Trophoblast cell (in vitro differentiated cells and primary cell): ENCODE measurements at regions not wholly inside any gene's neighbourhood (a gene's known extent, or its start where the extent isn't known, plus 50 kb on each side); places are given as distances from the start of the nearest gene placed in this dataset.

Experiments used
- DNase-seq, 2 donors: peaks; one replicate each; pipeline ENCODE4 v3.0.0-alpha.2; 2016
- H2AFZ ChIP-seq: 2 replicates; pipeline ENCODE4 v1.6.1; 2013; ENCODE audit warnings: low read length, moderate library complexity, mild to moderate bottlenecking; ENCODE audit not compliant: insufficient read depth, poor library complexity
- H2AK5ac ChIP-seq: 2 replicates; pipeline ENCODE4 v1.6.1; 2013; ENCODE audit warnings: mild to moderate bottlenecking, low read length
- H2BK120ac ChIP-seq: 2 replicates; pipeline ENCODE4 v1.6.1; 2013; ENCODE audit warnings: low read length, mild to moderate bottlenecking, moderate library complexity; ENCODE audit not compliant: insufficient read depth, poor library complexity
- H2BK12ac ChIP-seq: 2 replicates; pipeline ENCODE4 v1.6.1; 2013; ENCODE audit warnings: mild to moderate bottlenecking, low read length, moderate library complexity
- H2BK5ac ChIP-seq: 2 replicates; pipeline ENCODE4 v1.6.1; 2013; ENCODE audit warnings: low read length, low read depth, moderate library complexity, mild to moderate bottlenecking; ENCODE audit not compliant: poor library complexity
- H3K14ac ChIP-seq: 2 replicates; pipeline ENCODE4 v1.6.1; 2013; ENCODE audit warnings: mild to moderate bottlenecking, low read length
- H3K18ac ChIP-seq: 2 replicates; pipeline ENCODE4 v1.6.1; 2013; ENCODE audit warnings: mild to moderate bottlenecking, low read length
- H3K23ac ChIP-seq: 2 replicates; pipeline ENCODE4 v1.6.1; 2013; ENCODE audit warnings: low read length
- H3K27ac ChIP-seq: 2 replicates; pipeline ENCODE4 v1.5.1; 2013; ENCODE audit warnings: low read depth, mild to moderate bottlenecking, inconsistent platforms, low read length, moderate library complexity
- H3K27me3 ChIP-seq: 2 replicates; pipeline ENCODE4 v1.6.1; 2013; ENCODE audit warnings: inconsistent platforms, mild to moderate bottlenecking, low read length, moderate library complexity; ENCODE audit not compliant: insufficient read depth
- H3K36me3 ChIP-seq, 2 experiments: 1 replicate in 1 of 2; 2 replicates in 1 of 2; pipeline ENCODE4 v1.6.1; 2013; ENCODE audit warnings: low read length in 2 of 2, mild to moderate bottlenecking in 2 of 2, moderate library complexity in 1 of 2; ENCODE audit not compliant: insufficient read depth in 2 of 2, control insufficient read depth in 1 of 2
- H3K4ac ChIP-seq: 2 replicates; pipeline ENCODE4 v1.6.1; 2013; ENCODE audit warnings: low read depth, mild to moderate bottlenecking, low read length, moderate library complexity
- H3K4me1 ChIP-seq, 2 experiments: 1 replicate in 1 of 2; 2 replicates in 1 of 2; pipeline ENCODE4 v1.6.1; 2013; ENCODE audit warnings: low read length in 2 of 2, mild to moderate bottlenecking in 2 of 2, moderate library complexity in 1 of 2; ENCODE audit not compliant: insufficient read depth in 2 of 2, control insufficient read depth in 1 of 2
- H3K4me2 ChIP-seq: 2 replicates; pipeline ENCODE4 v1.6.1; 2013; ENCODE audit warnings: inconsistent platforms, mild to moderate bottlenecking, low read length, moderate library complexity
- H3K4me3 ChIP-seq: 2 replicates; pipeline ENCODE4 v1.5.1; 2013; ENCODE audit warnings: mild to moderate bottlenecking, low read depth, low read length, inconsistent platforms
- H3K79me1 ChIP-seq: one replicate; pipeline ENCODE4 v1.6.1; 2013; ENCODE audit warnings: low read length
- H3K79me2 ChIP-seq: 2 replicates; pipeline ENCODE4 v1.6.1; 2013; ENCODE audit warnings: low read length, mild to moderate bottlenecking; ENCODE audit not compliant: control insufficient read depth, insufficient read depth, poor library complexity
- H3K9ac ChIP-seq: 2 replicates; pipeline ENCODE4 v1.6.1; 2013; ENCODE audit warnings: mild to moderate bottlenecking, low read length
- H3K9me3 ChIP-seq: 2 replicates; pipeline ENCODE4 v1.6.1; 2013; ENCODE audit warnings: low read depth, mild to moderate bottlenecking, control low read depth, inconsistent platforms, low read length; ENCODE audit not compliant: insufficient read depth
- H4K12ac ChIP-seq: 2 replicates; pipeline ENCODE4 v1.6.1; 2013; ENCODE audit warnings: low read depth, mild to moderate bottlenecking, low read length, moderate library complexity
- H4K8ac ChIP-seq: 2 replicates; pipeline ENCODE4 v1.6.1; 2013; ENCODE audit warnings: low read depth, mild to moderate bottlenecking, low read length, moderate library complexity
- H4K91ac ChIP-seq: one replicate; pipeline ENCODE4 v1.6.1; 2013; ENCODE audit warnings: low read depth, mild to moderate bottlenecking, low read length, moderate library complexity
- WGBS: extraction: QIAGEN DNeasy Blood & Tissue Kit; methylation state at CpG from one replicate; pipeline ENCODE4 v1.1.7; 2013; ENCODE audit warnings: missing lambda C conversion rate; ENCODE audit not compliant: insufficient read length, insufficient coverage; ENCODE audit errors: extremely low coverage; 5-methylcytosine and 5-hydroxymethylcytosine counted together

- H2AFZ ChIP-seq: no peak overlapping the region
- H3K27me3 ChIP-seq: no peaks in the 10 kb centered on the region
- H2AK5ac ChIP-seq: no peak overlapping the region
- no peak overlapping the region for H4K91ac ChIP-seq
- WGBS: no CpG with 5 or more reads among the region's 1 CpG
- no peak overlapping the region for H3K9ac ChIP-seq
- H3K14ac ChIP-seq: no peak overlapping the region
- H4K8ac ChIP-seq: no peak overlapping the region
- H3K4me1 ChIP-seq: peaks cover 3 to 5% of the 10 kb centered on the region in 2 experiments
- no peak overlapping the region for H3K18ac ChIP-seq
- no peak for DNase-seq
- H3K23ac ChIP-seq: no peak overlapping the region
- H2BK5ac ChIP-seq: no peak overlapping the region
- no peaks in the 10 kb centered on the region for H3K79me2 ChIP-seq
- no peak overlapping the region for H3K4me3 ChIP-seq
- no peak overlapping the region for H3K27ac ChIP-seq
- no peak overlapping the region for H4K12ac ChIP-seq
- H2BK12ac ChIP-seq: no peak overlapping the region
- H3K9me3 ChIP-seq: peaks cover 10% of the 10 kb centered on the region
- H3K36me3 ChIP-seq: no peaks in the 10 kb centered on the region
- H3K79me1 ChIP-seq: peaks cover 3% of the 10 kb centered on the region
- H3K4ac ChIP-seq: no peak overlapping the region
- H2BK120ac ChIP-seq: no peak overlapping the region
- H3K4me2 ChIP-seq: no peak overlapping the region
Measured at GRCh38 chr2:145961846-145962245, 1441.9 kb upstream of the ZEB2 start.

DNA sequence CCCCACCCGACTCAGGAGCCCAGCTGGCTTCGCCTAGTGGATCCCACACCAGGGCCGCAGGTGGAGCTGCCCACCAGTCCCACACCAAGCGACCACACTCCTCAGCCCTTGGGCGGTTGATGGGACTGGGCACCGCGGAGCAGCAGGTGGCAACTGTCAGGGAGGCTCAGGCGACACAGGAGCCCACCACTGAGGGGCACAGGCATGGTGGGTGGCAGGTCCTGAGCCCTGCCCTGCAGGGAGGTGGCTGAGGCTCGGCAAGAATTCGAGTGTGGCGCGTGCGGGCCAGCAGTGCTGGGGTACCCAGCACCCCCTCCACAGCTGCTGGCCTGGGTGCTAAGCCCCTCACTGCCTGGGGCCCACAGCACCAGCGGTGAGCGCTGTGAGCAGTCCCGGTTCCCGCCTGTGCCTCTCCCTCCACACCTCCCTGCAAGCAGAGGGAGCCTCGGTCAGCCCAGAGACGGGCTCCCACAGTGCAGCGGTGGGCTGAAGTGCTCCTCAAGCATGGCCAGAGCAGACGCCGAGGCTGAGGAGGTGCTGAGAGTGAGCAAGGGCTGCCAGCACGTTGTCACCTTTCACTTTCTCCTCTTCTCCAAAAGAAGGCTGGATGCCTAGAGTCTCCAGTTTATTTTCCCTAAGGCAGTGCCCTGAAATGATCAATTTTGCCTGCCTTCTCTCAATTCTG lies 1440.7 kb upstream of the ZEB2 start:
- peaks cover 10% of the 10 kb centered on the region for H3K9me3 ChIP-seq
- WGBS: no CpG with 5 or more reads among the region's 23 CpGs
- no peak overlapping the region for H3K18ac ChIP-seq
- no peak overlapping the region for H4K8ac ChIP-seq
- H3K14ac ChIP-seq: no peak overlapping the region
- no peak for DNase-seq
- H2AK5ac ChIP-seq: no peak overlapping the region
- no peaks in the 10 kb centered on the region for H3K79me2 ChIP-seq
- H3K36me3 ChIP-seq: no peaks in the 10 kb centered on the region
- no peak overlapping the region for H2BK12ac ChIP-seq
- no peak overlapping the region for H3K4me2 ChIP-seq
- H3K27ac ChIP-seq: no peak overlapping the region
- H3K23ac ChIP-seq: no peak overlapping the region
- H3K4me1 ChIP-seq: peaks cover 3 to 5% of the 10 kb centered on the region in 2 experiments
- H3K27me3 ChIP-seq: no peaks in the 10 kb centered on the region
- no peak overlapping the region for H2BK5ac ChIP-seq
- no peak overlapping the region for H3K9ac ChIP-seq
- H3K4ac ChIP-seq: no peak overlapping the region
- H3K4me3 ChIP-seq: peak overlapping the region; percentile 43
- peaks cover 3% of the 10 kb centered on the region for H3K79me1 ChIP-seq
- no peak overlapping the region for H2AFZ ChIP-seq
- H2BK120ac ChIP-seq: no peak overlapping the region
- H4K12ac ChIP-seq: no peak overlapping the region
- no peak overlapping the region for H4K91ac ChIP-seq

GRCh38 chr2:145958611-145959010 lies 1438.7 kb upstream of the ZEB2 start:
- H3K9me3 ChIP-seq: peaks cover 10% of the 10 kb centered on the region
- peaks cover 3 to 5% of the 10 kb centered on the region in 2 experiments for H3K4me1 ChIP-seq
- no peak overlapping the region for H3K4me3 ChIP-seq
- H4K91ac ChIP-seq: no peak overlapping the region
- H2AFZ ChIP-seq: no peak overlapping the region
- no peak overlapping the region for H3K18ac ChIP-seq
- H3K9ac ChIP-seq: no peak overlapping the region
- WGBS: no CpG with 5 or more reads among the region's 4 CpGs
- no peak overlapping the region for H3K4ac ChIP-seq
- H4K8ac ChIP-seq: no peak overlapping the region
- no peak overlapping the region for H3K23ac ChIP-seq
- DNase-seq: no peak
- no peak overlapping the region for H3K4me2 ChIP-seq
- H2AK5ac ChIP-seq: no peak overlapping the region
- H2BK5ac ChIP-seq: no peak overlapping the region
- H3K36me3 ChIP-seq: no peaks in the 10 kb centered on the region
- H3K27me3 ChIP-seq: no peaks in the 10 kb centered on the region
- H4K12ac ChIP-seq: no peak overlapping the region
- H2BK12ac ChIP-seq: no peak overlapping the region
- no peak overlapping the region for H2BK120ac ChIP-seq
- peak overlapping the region; percentile 39 for H3K27ac ChIP-seq
- H3K79me1 ChIP-seq: peaks cover 3% of the 10 kb centered on the region
- H3K14ac ChIP-seq: no peak overlapping the region
- no peaks in the 10 kb centered on the region for H3K79me2 ChIP-seq

GRCh38 chr2:145957929-145958328 lies 1438.0 kb upstream of the ZEB2 start:
- Histone ChIP-seq H3K14ac (no peak overlapping the region), H3K4ac (no peak overlapping the region), H3K9ac (no peak overlapping the region), H3K18ac (no peak overlapping the region), H3K4me2 (no peak overlapping the region), H3K4me1 (peaks cover 3 to 5% of the 10 kb centered on the region in 2 experiments), H3K79me2 (no peaks in the 10 kb centered on the region), H4K12ac (no peak overlapping the region), H3K23ac (no peak overlapping the region), H3K36me3 (no peaks in the 10 kb centered on the region), H2AFZ (no peak overlapping the region), H3K4me3 (no peak overlapping the region), H4K91ac (no peak overlapping the region), H2BK12ac (no peak overlapping the region), H2BK120ac (peak overlapping the region; percentile 56), H3K79me1 (peaks cover 3% of the 10 kb centered on the region), H3K27ac (no peak overlapping the region), H3K9me3 (peaks cover 10% of the 10 kb centered on the region), H3K27me3 (no peaks in the 10 kb centered on the region), H2AK5ac (no peak overlapping the region), H4K8ac (peak overlapping the region; percentile 44), H2BK5ac (peak overlapping the region; percentile 27)
- DNase-seq: no peak
- WGBS: no CpG with 5 or more reads among the region's 1 CpG
